ENCODE measurements at regions not wholly inside any gene's neighbourhood (a gene's known extent, or its start where the extent isn't known, plus 50 kb on each side); places are given as distances from the start of the nearest gene placed in this dataset.
"Not testable (repeated sequence)": the region's sequence is repeated elsewhere in the genome, so short reads cannot be mapped to it uniquely, and the experiment has no call there.

DNA sequence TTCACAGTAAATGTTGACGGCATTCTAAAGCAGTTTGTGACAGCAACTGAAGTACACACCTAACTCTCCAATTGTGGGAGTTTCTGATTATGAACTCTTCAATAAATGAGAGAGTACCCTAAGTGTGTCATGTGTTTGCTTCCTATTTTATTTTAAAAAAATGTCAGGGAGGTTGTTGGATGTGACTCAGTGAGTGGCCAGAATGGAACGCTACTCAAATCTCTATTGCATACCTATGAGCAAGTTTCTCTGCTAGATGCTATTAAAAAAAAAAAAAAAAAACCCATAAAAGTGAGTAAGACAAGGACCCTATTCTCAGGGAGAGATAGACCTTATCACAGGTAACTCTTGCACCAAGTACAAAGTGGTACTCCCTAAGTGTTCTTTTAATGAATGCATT, 256.6 kb downstream of the BTG1 start:
- Mint-ChIP-seq H3K4me3 (no peak overlapping the region), H3K9me3 (peaks cover 0 to 3% (median 0%) of the 10 kb centered on the region in 7 donors), H3K27me3 (peaks cover 9 to 29% (median 21%) of the 10 kb centered on the region in 3 donors), H3K27ac (peak overlapping the region in 1 of 6 donors; percentile 36), H3K36me3 (peaks cover 0 to 4% of the 10 kb centered on the region in 2 donors), H3K4me1 (no peaks in the 10 kb centered on the region)
- ATAC-seq (ENCODE audit: low read depth in 2 of 2) (no peak), DNase-seq (no peak)

DNA sequence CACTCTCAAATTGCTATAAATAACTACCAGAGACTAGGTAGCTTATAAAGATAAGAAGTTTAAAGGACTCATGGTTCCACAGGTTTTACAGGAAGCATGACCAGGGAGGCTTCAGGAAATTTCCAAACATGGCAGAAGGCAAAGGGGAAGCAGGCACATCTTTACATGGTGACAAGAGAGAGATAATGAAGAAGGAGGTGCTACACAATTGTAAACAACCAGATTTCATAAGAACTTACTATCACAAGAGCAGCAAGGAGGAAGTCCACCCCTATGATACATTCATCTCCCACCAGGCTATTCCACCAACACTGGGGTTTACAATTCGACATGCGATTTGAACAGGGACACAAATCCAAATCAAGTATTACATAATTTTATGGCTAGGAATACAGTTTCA, 257.7 kb downstream of the BTG1 start:
- no peaks in the 10 kb centered on the region for H3K4me1 Mint-ChIP-seq
- DNase-seq, result no peak
- H3K27me3 Mint-ChIP-seq, result peaks cover 9 to 23% (median 21%) of the 10 kb centered on the region in 3 donors
- no peak for ATAC-seq (ENCODE audit: low read depth in 2 of 2)
- peak overlapping the region in 1 of 6 donors; percentile 34 for H3K27ac Mint-ChIP-seq
- H3K4me3 Mint-ChIP-seq, result no peak overlapping the region
- peaks cover 0 to 3% (median 0%) of the 10 kb centered on the region in 7 donors for H3K9me3 Mint-ChIP-seq
- H3K36me3 Mint-ChIP-seq, result peaks cover 0 to 4% of the 10 kb centered on the region in 2 donors

DNA sequence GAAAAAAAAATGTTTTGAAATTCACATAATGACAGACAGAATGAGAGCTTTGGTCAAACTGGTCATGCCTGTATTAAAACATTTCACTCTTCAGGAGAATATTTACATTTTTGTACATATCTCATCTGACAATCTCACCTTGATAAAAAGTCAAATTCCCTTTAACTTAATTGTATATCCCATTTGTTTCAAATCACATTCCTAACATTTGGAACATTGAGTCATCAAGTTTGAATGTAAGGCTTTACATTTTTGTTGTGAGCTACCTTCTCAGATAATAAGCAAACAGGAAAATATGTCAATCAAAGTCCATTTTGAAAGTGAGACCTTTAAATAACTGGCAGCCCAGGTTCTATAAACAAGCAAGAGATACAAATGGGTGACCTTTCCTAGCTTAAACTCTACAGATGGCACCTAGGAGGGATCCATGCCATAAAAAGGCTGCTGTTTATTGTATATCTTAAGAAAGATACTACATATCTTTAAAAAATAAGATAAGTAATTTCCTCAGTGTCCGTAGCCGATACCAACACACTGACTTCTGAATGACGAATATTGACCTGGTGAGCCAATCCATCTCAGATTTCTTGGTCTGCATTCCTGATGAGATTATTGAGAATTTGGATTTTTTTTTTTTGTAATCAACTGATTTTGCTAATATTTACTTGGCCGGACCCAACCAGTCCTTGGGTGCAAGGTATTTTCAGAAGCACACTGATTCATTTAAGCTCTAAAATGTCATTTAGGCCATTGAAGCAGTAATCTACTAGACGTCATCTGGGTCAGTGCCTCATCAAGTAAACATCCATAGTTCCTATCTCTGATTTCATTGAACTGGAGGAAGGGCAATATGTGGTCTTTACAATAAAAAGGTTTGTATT, 259.6 kb downstream of the BTG1 start:
- Mint-ChIP-seq H3K27me3 (peaks cover 6 to 9% (median 9%) of the 10 kb centered on the region in 3 donors), H3K36me3 (no peaks in the 10 kb centered on the region), H3K9me3 (peaks cover 0 to 2% (median 0%) of the 10 kb centered on the region in 7 donors), H3K27ac (no peak overlapping the region), H3K4me1 (no peaks in the 10 kb centered on the region), H3K4me3 (no peak overlapping the region)
- ATAC-seq (ENCODE audit: low read depth in 2 of 2) (no peak), DNase-seq (no peak)

DNA sequence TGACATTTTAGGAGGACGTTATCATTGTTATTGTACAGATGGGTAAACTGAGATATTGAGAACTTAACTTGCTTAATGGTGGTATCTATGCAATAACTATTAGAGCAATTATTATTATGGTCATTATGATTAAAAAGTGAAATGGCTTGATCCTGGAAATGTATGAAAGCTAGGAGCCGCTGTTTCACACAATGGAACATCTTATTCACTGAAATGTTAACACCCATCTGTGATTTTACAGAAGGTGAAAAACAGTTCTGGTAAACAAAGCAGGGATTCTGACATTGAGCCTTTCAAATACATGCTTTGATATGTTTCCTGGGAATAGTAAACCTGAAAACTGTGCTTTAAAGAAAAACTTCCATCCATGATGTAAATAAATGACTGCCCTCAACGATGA, 261.4 kb downstream of the BTG1 start:
- Mint-ChIP-seq H3K27me3 (peaks cover 2 to 6% (median 3%) of the 10 kb centered on the region in 3 donors), H3K27ac (no peak overlapping the region), H3K4me1 (peaks cover 0 to 5% (median 4%) of the 10 kb centered on the region in 3 donors), H3K4me3 (no peak overlapping the region), H3K9me3 (peaks cover 0 to 2% (median 0%) of the 10 kb centered on the region in 7 donors), H3K36me3 (no peaks in the 10 kb centered on the region)
- ATAC-seq (ENCODE audit: low read depth in 2 of 2) (no peak), DNase-seq (no peak)

DNA sequence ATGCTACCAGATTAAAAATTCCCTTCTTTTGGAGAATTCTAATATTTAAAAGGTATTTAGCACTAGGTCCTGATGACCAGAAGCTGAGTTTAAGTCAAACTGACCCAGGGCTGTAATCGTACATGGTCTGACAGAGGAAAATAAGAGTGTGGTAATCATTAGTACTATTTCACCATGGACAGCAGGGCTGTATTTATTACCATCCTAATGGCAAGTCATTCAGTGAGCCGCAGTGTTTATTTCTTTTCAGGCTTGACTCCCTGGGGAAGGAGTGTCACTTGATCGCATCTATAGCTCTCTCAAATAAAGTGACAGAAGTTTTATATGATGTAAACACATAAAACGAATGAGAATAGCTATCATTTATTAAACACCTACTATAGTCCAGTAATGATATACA, 261.8 kb downstream of the BTG1 start:
- no peak overlapping the region for H3K4me3 Mint-ChIP-seq
- DNase-seq (no peak), ATAC-seq (ENCODE audit: low read depth in 2 of 2) (no peak)
- H3K36me3 Mint-ChIP-seq, result no peaks in the 10 kb centered on the region
- peaks cover 0 to 5% (median 4%) of the 10 kb centered on the region in 3 donors for H3K4me1 Mint-ChIP-seq
- H3K9me3 Mint-ChIP-seq, result peaks cover 0 to 2% (median 0%) of the 10 kb centered on the region in 7 donors
- peaks cover 0 to 4% (median 0%) of the 10 kb centered on the region in 3 donors for H3K27me3 Mint-ChIP-seq
- no peak overlapping the region for H3K27ac Mint-ChIP-seq

DNA sequence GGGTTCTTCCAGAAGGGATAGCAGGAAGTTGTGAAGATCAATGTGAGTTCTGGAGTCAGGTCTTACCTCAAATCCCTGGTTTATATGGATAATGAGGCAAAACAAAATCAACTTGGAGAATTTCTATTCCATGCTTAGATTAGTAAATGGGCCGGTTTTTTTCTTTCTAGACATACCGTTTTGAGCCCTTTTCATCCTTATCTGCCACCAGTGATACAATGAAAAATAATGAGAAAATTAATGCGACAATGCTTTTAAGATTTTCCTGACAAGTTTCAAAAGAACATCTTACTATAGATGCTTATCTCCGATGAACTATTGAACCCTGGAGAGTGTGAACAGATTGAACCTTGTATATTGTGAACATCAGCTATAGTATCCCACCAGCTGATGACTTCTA, 262.7 kb downstream of the BTG1 start:
- Mint-ChIP-seq H3K4me3 (no peak overlapping the region), H3K36me3 (no peaks in the 10 kb centered on the region), H3K4me1 (peaks cover 4 to 7% (median 6%) of the 10 kb centered on the region in 3 donors), H3K27me3 (peaks cover 0 to 2% (median 0%) of the 10 kb centered on the region in 3 donors), H3K9me3 (peaks cover 0 to 2% (median 0%) of the 10 kb centered on the region in 7 donors), H3K27ac (peak overlapping the region in 1 of 6 donors; percentile 30)
- no peak for DNase-seq
- ATAC-seq (ENCODE audit: low read depth in 2 of 2), result no peak

DNA sequence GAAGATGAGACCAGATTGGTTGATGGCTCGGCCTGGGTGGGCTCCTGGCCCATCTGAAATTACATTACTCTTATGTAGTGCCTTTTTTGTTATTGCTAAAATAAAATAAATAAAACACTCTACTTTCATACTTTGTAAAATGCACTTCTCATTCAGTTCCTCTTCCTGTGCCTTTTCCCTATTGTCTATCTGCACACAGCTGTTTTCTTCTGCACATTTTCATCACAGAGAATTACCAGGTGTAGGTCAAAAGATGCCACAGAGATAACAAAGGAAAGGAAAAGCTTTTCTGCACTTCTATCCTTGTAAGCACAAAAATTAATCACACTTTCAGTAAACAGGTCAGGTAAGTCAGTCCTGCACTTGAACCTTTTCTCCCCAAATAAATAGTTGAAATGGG, 265.1 kb downstream of the BTG1 start:
- H3K4me3 Mint-ChIP-seq, result no peak overlapping the region
- peaks cover 0 to 2% (median 0%) of the 10 kb centered on the region in 7 donors for H3K9me3 Mint-ChIP-seq
- peak overlapping the region in 1 of 6 donors; percentile 55 for H3K27ac Mint-ChIP-seq
- no peak for DNase-seq
- peaks cover 0 to 4% of the 10 kb centered on the region in 2 donors for H3K36me3 Mint-ChIP-seq
- ATAC-seq (ENCODE audit: low read depth in 2 of 2), result no peak
- H3K27me3 Mint-ChIP-seq, result no peaks in the 10 kb centered on the region
- H3K4me1 Mint-ChIP-seq, result peaks cover 22 to 23% (median 23%) of the 10 kb centered on the region in 3 donors

DNA sequence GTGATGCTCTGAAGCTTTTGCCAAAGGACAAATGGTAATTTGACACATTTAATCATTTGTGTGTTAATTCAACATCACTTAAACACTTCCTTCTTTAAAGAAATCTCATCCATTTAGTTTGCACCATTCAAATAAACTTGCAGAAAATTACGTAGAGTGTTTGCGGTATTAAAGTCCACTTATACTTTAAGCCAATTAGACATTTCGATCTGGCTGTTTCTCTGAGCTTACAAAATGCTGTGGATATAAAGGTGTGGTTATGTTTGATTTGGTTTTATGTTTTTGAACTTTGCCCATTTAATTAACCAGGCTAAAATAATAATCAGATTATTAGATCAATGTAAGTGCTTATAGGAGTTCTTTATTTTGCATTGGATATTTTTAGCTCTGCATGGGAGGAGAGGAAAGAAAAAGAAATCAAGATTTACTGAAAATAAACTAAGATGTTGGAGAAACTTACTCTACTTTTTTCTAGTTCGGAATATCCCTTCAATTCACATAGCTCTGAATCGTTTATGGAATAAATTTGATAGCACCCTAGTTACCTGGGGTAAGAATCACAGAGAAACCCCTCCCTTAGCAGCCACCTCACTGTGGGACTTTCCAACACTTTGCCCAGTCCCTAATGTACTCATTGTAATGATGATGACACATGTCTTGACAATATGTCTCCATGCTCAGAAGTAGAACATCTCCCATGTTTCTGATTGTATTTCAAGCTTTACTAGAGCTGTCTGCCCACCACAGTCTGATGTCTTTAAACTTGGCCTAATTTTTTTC, 268.0 kb downstream of the BTG1 start:
- DNase-seq (peak; percentile 29), ATAC-seq (ENCODE audit: low read depth in 2 of 2) (peak; percentile 29 to 37)
- H3K27ac Mint-ChIP-seq, result peak overlapping the region; percentile 95 to 99 (median 97)
- H3K9me3 Mint-ChIP-seq, result peaks cover 0 to 2% (median 0%) of the 10 kb centered on the region in 7 donors
- peak overlapping the region; percentile 12 to 81 (median 53) for H3K4me3 Mint-ChIP-seq
- H3K4me1 Mint-ChIP-seq, result peaks cover 22 to 23% (median 23%) of the 10 kb centered on the region in 3 donors
- H3K27me3 Mint-ChIP-seq, result no peaks in the 10 kb centered on the region
- H3K36me3 Mint-ChIP-seq, result peaks cover 0 to 4% of the 10 kb centered on the region in 2 donors

DNA sequence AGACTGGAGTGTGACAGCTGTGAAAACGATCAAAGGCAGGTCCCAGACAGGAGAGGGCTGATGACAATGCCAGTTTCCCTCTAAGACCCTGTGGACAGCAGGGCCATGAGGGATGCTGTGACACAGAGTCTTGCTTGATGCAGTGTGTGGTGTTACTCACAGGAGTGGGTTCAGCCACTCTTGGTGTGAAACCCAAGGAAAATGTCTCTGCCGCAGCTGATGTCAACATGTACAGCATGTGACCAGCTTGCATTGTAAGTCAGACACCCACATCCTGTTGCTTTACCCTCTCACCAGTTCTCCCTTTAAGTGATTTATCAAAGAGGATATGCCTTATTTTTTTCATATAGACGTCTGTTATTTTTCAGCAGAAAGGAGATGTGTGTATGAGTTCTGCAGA, 268.6 kb downstream of the BTG1 start:
- DNase-seq, result peak; percentile 81
- Mint-ChIP-seq H3K36me3 (peaks cover 0 to 4% of the 10 kb centered on the region in 2 donors), H3K4me3 (peak overlapping the region; percentile 12 to 81 (median 60)), H3K27ac (peak overlapping the region; percentile 95 to 99 (median 97)), H3K27me3 (no peaks in the 10 kb centered on the region), H3K9me3 (peaks cover 0 to 2% (median 0%) of the 10 kb centered on the region in 7 donors), H3K4me1 (peaks cover 22 to 23% (median 23%) of the 10 kb centered on the region in 3 donors)
- ATAC-seq (ENCODE audit: low read depth in 2 of 2), result peak; percentile 90 to 93

DNA sequence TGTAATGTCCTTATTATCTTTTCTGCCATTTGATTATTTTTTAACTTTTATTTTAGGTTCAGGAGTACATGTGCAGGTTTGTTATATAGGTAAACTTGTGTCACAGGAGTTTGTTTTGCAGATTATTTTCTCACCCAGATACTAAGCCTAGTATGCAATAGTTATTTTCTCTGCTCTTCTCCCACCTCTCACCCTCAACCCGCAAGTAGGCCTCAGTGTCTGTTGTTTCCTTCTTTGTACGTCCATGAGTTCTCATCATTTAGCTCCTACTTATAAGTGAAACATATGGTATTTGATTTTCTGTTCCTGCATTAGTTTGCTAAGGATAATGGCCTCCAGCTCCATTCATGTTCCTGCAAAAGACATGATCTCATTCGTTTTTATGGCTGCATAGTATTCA, 270.0 kb downstream of the BTG1 start:
- not testable (repeated sequence) for H3K27me3 Mint-ChIP-seq; H3K36me3 Mint-ChIP-seq; DNase-seq; ATAC-seq (ENCODE audit: low read depth in 2 of 2); H3K9me3 Mint-ChIP-seq; H3K4me3 Mint-ChIP-seq
- Mint-ChIP-seq H3K4me1 (peaks cover 22 to 23% (median 23%) of the 10 kb centered on the region in 3 donors), H3K27ac (peak overlapping the region in 5 of 6 donors; percentile 81 to 98 (median 96))

DNA sequence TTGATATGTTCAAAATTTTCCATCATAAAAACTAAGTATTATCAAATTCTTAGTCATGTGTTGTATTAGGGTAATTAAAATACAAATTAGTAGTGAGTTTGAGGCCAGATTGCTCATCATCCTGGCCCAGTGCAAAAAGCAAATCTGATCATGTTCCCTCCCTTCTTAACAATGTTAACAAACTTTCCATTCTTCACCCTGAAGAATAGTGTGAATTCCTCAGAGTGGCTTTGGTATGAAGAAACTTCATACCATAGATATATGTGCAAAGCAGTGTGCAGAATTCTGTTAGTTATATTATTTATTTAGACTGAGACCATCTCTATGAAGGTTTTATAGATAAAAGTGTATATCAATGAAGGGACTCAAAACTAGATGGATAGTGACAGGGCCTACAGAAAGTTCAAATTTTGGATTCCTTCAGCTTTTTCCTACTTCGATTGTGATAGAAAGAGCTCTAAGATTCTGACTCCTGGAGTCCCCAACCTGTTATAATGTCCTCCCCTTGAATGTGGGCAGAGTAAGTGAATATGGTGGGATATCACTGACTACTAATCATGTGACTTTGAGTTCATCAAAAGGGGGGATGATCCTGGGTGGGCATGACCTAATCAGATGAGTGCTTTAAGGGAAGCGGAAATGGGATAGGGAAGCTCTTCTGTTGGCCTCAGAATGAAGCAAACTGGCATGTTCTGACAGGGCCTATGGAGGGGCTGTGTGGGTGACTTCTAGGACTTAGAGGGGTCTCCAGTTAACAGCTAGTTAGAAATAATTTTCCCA, 271.4 kb downstream of the BTG1 start:
- no peak for ATAC-seq (ENCODE audit: low read depth in 2 of 2)
- peaks cover 0 to 4% of the 10 kb centered on the region in 2 donors for H3K36me3 Mint-ChIP-seq
- H3K27me3 Mint-ChIP-seq, result no peaks in the 10 kb centered on the region

DNA sequence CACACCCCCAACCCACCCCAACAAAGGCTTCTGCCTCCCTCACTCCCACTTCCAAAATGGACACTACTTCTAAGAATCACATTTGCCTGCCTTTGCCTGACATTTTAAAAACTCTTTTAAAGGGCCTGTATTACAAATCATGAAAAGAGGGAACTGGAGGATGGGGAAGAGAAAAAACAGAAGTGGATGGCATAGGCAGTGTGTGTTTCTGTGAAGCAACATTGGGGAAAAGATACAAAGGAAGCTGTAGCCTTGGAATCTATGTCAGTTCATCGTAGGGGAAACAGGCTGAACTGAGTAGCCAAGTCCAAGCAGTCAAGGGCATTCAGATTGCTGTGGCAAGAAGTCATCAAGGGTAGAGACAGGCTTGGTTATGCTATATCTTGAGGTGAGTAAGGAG, 273.9 kb downstream of the BTG1 start:
- no peaks in the 10 kb centered on the region for H3K27me3 Mint-ChIP-seq
- no peak overlapping the region for H3K4me3 Mint-ChIP-seq
- peaks cover 0 to 4% (median 0%) of the 10 kb centered on the region in 7 donors for H3K9me3 Mint-ChIP-seq
- H3K36me3 Mint-ChIP-seq, result no peaks in the 10 kb centered on the region
- no peak for ATAC-seq (ENCODE audit: low read depth in 2 of 2)
- peak overlapping the region in 4 of 6 donors; percentile 3 to 80 (median 10) for H3K27ac Mint-ChIP-seq
- no peak for DNase-seq
- peaks cover 5 to 7% (median 5%) of the 10 kb centered on the region in 3 donors for H3K4me1 Mint-ChIP-seq

More for the DNA sequence above, 271.4 kb downstream of the BTG1 start:
- DNase-seq, result no peak
- peak overlapping the region; percentile 7 to 96 (median 73) for H3K27ac Mint-ChIP-seq
- H3K4me1 Mint-ChIP-seq, result peaks cover 18 to 22% (median 19%) of the 10 kb centered on the region in 3 donors
- no peak overlapping the region for H3K4me3 Mint-ChIP-seq
- H3K9me3 Mint-ChIP-seq, result peaks cover 0 to 4% (median 0%) of the 10 kb centered on the region in 7 donors
